OCI-LY3 (cell line): ENCODE measurements at regions not wholly inside any gene's neighbourhood (a gene's known extent, or its start where the extent isn't known, plus 50 kb on each side); places are given as distances from the start of the nearest gene placed in this dataset.

Source experiments
- H2AFZ ChIP-seq: fragments of 200-600, 300-600 bp; shearing (Covaris generic); 2 replicates; pipeline ENCODE4 v1.6.0; 2014; ENCODE audit warnings: antibody characterized with exemption, low read depth, low read length
- H3K27ac ChIP-seq: fragments of 200-600, 300-600 bp; sonication (generic); 2 replicates; pipeline ENCODE4 v1.5.1; 2014; ENCODE audit warnings: mild to moderate bottlenecking, low read length, moderate library complexity, mixed read lengths
- H3K27me3 ChIP-seq: fragments of 200-600, 300-600 bp; sonication (generic); 2 replicates; pipeline ENCODE4 v1.6.1; 2014; ENCODE audit warnings: low read depth, low read length, mixed read lengths
- H3K36me3 ChIP-seq: fragments of 200-600, 300-600 bp; sonication (generic); replicated peaks from 2 replicates; pipeline ENCODE3; 2014; ENCODE audit warnings: low read depth, low read length, mixed read lengths
- H3K4me1 ChIP-seq: fragments of 300-600, 200-600 bp; sonication (generic); 2 replicates; pipeline ENCODE4 v1.6.1; 2014; ENCODE audit warnings: low read length, mixed read lengths
- H3K4me2 ChIP-seq: fragments of 200-600, 300-600 bp; sonication (generic); 2 replicates; pipeline ENCODE4 v1.6.1; 2014; ENCODE audit warnings: low read length, mixed read lengths
- H3K4me3 ChIP-seq: fragments of 300-600, 200-600 bp; sonication (generic); 2 replicates; pipeline ENCODE4 v1.5.1; 2014; ENCODE audit warnings: antibody characterized with exemption, mild to moderate bottlenecking, low read length, moderate library complexity
- H3K79me2 ChIP-seq: fragments of 300-600, 200-600 bp; shearing (Covaris generic); 2 replicates; pipeline ENCODE4 v1.6.1; 2014; ENCODE audit warnings: mild to moderate bottlenecking, low read length, mixed read lengths
- H3K9ac ChIP-seq: fragments of 300-600, 200-600 bp; shearing (Covaris generic); 2 replicates; pipeline ENCODE4 v1.6.0; 2014; ENCODE audit warnings: mild to moderate bottlenecking, low read length, moderate library complexity
- H3K9me3 ChIP-seq: fragments of 200-600, 300-600 bp; shearing (Covaris generic); 2 replicates; pipeline ENCODE4 v1.6.1; 2014; ENCODE audit warnings: low read length, mixed read lengths; ENCODE audit not compliant: insufficient read depth
- H4K20me1 ChIP-seq: fragments of 200-600, 300-600 bp; sonication (generic); 2 replicates; pipeline ENCODE4 v1.6.1; 2016; ENCODE audit warnings: low read length, mixed read lengths; ENCODE audit not compliant: insufficient read depth
- EZH2phosphoT487 ChIP-seq: fragments of 200-600 bp; shearing (Covaris generic); IDR thresholded peaks from 2 replicates; pipeline ENCODE4 v1.6.1; 2018; ENCODE audit warnings: antibody characterized with exemption, mixed run types, low read depth
- TF ChIP-seq, protein P1 (sequence below): fragments of 200-600, 300-600 bp; sonication (generic); IDR thresholded peaks from 2 replicates; pipeline ENCODE4 v1.5.1; 2014; ENCODE audit warnings: antibody characterized with exemption, low read length, low read depth

DNA sequence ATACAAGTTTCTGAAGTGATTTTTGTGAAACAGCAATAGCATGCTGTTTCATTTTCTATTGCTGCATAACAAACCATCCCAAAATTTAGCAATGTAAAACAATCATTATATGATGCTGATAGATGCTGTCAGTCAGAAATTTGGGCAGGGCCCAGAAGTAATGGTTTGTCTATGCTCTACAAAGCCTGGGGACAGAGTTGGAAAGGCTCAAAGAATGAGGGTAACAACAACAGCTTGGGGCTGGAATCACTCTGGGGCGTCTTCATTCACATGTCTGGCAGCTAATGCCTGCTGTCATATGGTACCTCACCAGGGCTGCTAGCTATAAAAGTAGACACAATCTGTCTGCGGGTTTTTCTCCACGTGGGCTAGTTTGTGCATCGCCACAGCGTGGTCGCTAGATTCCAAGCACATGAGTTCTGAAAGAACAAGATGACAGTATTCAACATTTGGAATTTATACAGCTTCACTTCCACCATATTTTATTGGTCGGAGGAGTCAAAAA, 176.5 kb downstream of the BMP4 start:
- Histone ChIP-seq H3K4me1 (peaks cover 20% of the 10 kb centered on the region), H2AFZ (no peak overlapping the region), H3K79me2 (no peaks in the 10 kb centered on the region), H3K27me3 (no peaks in the 10 kb centered on the region), H3K4me3 (no peak overlapping the region), H3K9ac (no peak overlapping the region), H3K9me3 (0 out of 2 replicates have a peak, but pooled peaks cover 6% of the 10 kb centered on the region), H4K20me1 (no peaks in the 10 kb centered on the region), H3K27ac (no peak overlapping the region), H3K4me2 (no peak overlapping the region), H3K36me3 (no peaks in the 10 kb centered on the region)
- no peak for TF ChIP-seq EZH2phosphoT487
- TF ChIP-seq, protein P1, sequence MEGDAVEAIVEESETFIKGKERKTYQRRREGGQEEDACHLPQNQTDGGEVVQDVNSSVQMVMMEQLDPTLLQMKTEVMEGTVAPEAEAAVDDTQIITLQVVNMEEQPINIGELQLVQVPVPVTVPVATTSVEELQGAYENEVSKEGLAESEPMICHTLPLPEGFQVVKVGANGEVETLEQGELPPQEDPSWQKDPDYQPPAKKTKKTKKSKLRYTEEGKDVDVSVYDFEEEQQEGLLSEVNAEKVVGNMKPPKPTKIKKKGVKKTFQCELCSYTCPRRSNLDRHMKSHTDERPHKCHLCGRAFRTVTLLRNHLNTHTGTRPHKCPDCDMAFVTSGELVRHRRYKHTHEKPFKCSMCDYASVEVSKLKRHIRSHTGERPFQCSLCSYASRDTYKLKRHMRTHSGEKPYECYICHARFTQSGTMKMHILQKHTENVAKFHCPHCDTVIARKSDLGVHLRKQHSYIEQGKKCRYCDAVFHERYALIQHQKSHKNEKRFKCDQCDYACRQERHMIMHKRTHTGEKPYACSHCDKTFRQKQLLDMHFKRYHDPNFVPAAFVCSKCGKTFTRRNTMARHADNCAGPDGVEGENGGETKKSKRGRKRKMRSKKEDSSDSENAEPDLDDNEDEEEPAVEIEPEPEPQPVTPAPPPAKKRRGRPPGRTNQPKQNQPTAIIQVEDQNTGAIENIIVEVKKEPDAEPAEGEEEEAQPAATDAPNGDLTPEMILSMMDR = no peak

DNA sequence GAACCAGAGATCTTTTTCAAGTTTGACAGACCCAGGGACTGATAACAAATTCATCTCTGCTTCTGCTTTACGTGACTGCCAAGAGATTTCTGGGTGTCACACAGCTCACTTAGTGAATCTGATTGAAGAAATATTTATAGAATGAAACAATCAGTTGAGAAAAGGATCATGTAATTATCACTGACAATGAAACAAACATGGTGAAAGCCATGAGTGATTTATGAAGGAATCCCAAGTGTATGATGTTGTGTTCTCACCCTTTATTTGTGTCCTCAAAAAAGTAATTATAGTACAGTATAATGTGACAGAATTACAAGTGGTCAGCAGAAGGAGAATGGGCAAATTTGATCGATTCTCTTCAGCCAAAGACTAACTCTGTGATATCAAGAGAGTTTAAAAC, 177.3 kb downstream of the BMP4 start:
- Histone ChIP-seq H4K20me1 (no peaks in the 10 kb centered on the region), H3K9me3 (no peaks in the 10 kb centered on the region), H3K36me3 (no peaks in the 10 kb centered on the region), H3K27me3 (no peaks in the 10 kb centered on the region), H3K27ac (no peak overlapping the region), H3K79me2 (no peaks in the 10 kb centered on the region), H3K4me1 (peaks cover 17% of the 10 kb centered on the region), H3K4me2 (no peak overlapping the region), H2AFZ (no peak overlapping the region), H3K4me3 (no peak overlapping the region), H3K9ac (no peak overlapping the region)
- TF ChIP-seq, protein P1 = no peak
- TF ChIP-seq EZH2phosphoT487 = no peak

DNA sequence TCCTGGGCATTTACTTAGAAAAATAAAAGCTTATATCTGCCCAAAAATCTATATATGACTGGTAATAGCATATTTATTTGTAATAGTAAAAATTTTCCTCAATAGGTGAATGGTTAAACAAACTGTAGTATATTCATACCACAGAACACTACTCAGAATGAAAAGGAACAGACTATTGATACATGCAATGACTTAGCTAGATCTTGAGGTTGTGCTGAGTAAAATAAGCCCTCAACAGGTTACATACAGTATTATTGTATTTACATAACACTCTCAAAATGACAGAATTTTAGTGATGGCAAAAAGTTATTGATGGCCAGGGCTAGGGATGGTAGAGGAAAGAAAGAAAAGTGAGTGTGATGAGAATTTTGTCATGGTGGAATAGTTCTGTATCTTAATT, 178.4 kb downstream of the BMP4 start:
- no peak overlapping the region for H2AFZ ChIP-seq
- no peak overlapping the region for H3K27ac ChIP-seq
- H3K36me3 ChIP-seq = no peaks in the 10 kb centered on the region
- H3K9me3 ChIP-seq = no peaks in the 10 kb centered on the region
- no peak overlapping the region for H3K4me3 ChIP-seq
- H4K20me1 ChIP-seq = no peaks in the 10 kb centered on the region
- no peak overlapping the region for H3K9ac ChIP-seq
- peaks cover 17% of the 10 kb centered on the region for H3K4me1 ChIP-seq
- H3K27me3 ChIP-seq = no peaks in the 10 kb centered on the region
- no peaks in the 10 kb centered on the region for H3K79me2 ChIP-seq
- H3K4me2 ChIP-seq = peak overlapping the region; percentile 18
- no peak for TF ChIP-seq EZH2phosphoT487
- TF ChIP-seq, protein P1 = no peak

DNA sequence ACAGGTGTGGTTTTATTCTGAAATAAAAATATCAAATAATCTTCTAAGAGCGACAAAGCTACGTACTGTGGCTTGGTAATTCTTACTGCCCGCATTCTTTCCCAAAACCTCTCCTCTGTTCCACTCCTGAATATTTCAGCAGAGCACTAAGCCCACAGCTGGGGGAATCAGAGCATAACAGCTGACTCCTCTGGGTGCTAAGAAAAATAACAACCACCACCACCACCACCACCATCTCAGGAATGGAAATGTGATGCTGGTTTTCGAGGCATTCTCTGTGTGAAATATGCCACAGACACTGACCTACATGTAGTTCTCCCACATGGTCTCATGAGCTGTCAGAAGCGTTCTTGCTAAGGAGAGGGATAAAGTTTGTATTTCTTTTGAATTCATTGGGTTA, 183.7 kb downstream of the BMP4 start:
- Histone ChIP-seq H3K4me3 (no peak overlapping the region), H3K79me2 (no peaks in the 10 kb centered on the region), H3K4me1 (peaks cover 3% of the 10 kb centered on the region), H4K20me1 (no peaks in the 10 kb centered on the region), H3K27ac (no peak overlapping the region), H2AFZ (no peak overlapping the region), H3K4me2 (no peak overlapping the region), H3K27me3 (no peaks in the 10 kb centered on the region), H3K9ac (no peak overlapping the region), H3K36me3 (no peaks in the 10 kb centered on the region), H3K9me3 (no peaks in the 10 kb centered on the region)
- TF ChIP-seq, protein P1 = no peak
- no peak for TF ChIP-seq EZH2phosphoT487
